ENCODE measurements at regions not wholly inside any gene's neighbourhood (a gene's known extent, or its start where the extent isn't known, plus 50 kb on each side); places are given as distances from the start of the nearest gene placed in this dataset.

- Histone ChIP-seq H3K36me3 (no peaks in the 10 kb centered on the region), H3K27ac (no peak overlapping the region), H3K9me3 (replicated peaks) (no peaks in the 10 kb centered on the region), H3K4me3 (no peak overlapping the region), H3K4me1 (no peaks in the 10 kb centered on the region), H3K27me3 (no peaks in the 10 kb centered on the region)
- DNase-seq = no peak
Measured at GRCh38 chr3:88671573-88671972, 435.8 kb upstream of the EPHA3 start.

- Histone ChIP-seq H3K27me3 (no peaks in the 10 kb centered on the region), H3K9me3 (replicated peaks) (no peaks in the 10 kb centered on the region), H3K36me3 (no peaks in the 10 kb centered on the region), H3K4me3 (no peak overlapping the region), H3K27ac (no peak overlapping the region), H3K4me1 (no peaks in the 10 kb centered on the region)
- no peak for DNase-seq
Measured at GRCh38 chr3:88677298-88677697, 430.1 kb upstream of the EPHA3 start.

GRCh38 chr3:88678747-88679146 is 428.7 kb upstream of the EPHA3 start:
- H3K36me3 ChIP-seq = no peaks in the 10 kb centered on the region
- no peak overlapping the region for H3K27ac ChIP-seq
- no peaks in the 10 kb centered on the region for H3K9me3 ChIP-seq (replicated peaks)
- no peaks in the 10 kb centered on the region for H3K4me1 ChIP-seq
- H3K4me3 ChIP-seq = no peak overlapping the region
- DNase-seq = no peak
- no peaks in the 10 kb centered on the region for H3K27me3 ChIP-seq

GRCh38 chr3:88690287-88690686 is 417.1 kb upstream of the EPHA3 start:
- DNase-seq = no peak
- no peaks in the 10 kb centered on the region for H3K27me3 ChIP-seq
- no peak overlapping the region for H3K27ac ChIP-seq
- H3K4me3 ChIP-seq = no peak overlapping the region
- no peaks in the 10 kb centered on the region for H3K4me1 ChIP-seq
- no peaks in the 10 kb centered on the region for H3K9me3 ChIP-seq (replicated peaks)
- H3K36me3 ChIP-seq = no peaks in the 10 kb centered on the region

GRCh38 chr3:88691081-88691480 is 416.3 kb upstream of the EPHA3 start:
- no peaks in the 10 kb centered on the region for H3K36me3 ChIP-seq
- DNase-seq = no peak

GRCh38 chr3:88703501-88704059 is 403.8 kb upstream of the EPHA3 start:
- DNase-seq = no peak
- no peaks in the 10 kb centered on the region for H3K36me3 ChIP-seq
- H3K9me3 ChIP-seq (replicated peaks) = no peaks in the 10 kb centered on the region
- H3K4me1 ChIP-seq = no peaks in the 10 kb centered on the region
- no peak overlapping the region for H3K4me3 ChIP-seq
- no peaks in the 10 kb centered on the region for H3K27me3 ChIP-seq
- H3K27ac ChIP-seq = no peak overlapping the region

More at GRCh38 chr3:88691081-88691480, 416.3 kb upstream of the EPHA3 start:
- H3K27me3 ChIP-seq = no peaks in the 10 kb centered on the region
- H3K27ac ChIP-seq = no peak overlapping the region
- H3K4me3 ChIP-seq = no peak overlapping the region
- H3K4me1 ChIP-seq = no peaks in the 10 kb centered on the region
- no peaks in the 10 kb centered on the region for H3K9me3 ChIP-seq (replicated peaks)

- H3K27ac ChIP-seq = no peak overlapping the region
- no peaks in the 10 kb centered on the region for H3K36me3 ChIP-seq
- no peaks in the 10 kb centered on the region for H3K27me3 ChIP-seq
- no peaks in the 10 kb centered on the region for H3K9me3 ChIP-seq (replicated peaks)
- no peak overlapping the region for H3K4me3 ChIP-seq
- no peaks in the 10 kb centered on the region for H3K4me1 ChIP-seq
- DNase-seq = no peak
Measured at GRCh38 chr3:88704338-88704737, 403.1 kb upstream of the EPHA3 start.

GRCh38 chr3:88707837-88708236 is 399.6 kb upstream of the EPHA3 start:
- Histone ChIP-seq H3K27me3 (no peaks in the 10 kb centered on the region), H3K36me3 (no peaks in the 10 kb centered on the region), H3K27ac (no peak overlapping the region), H3K4me3 (no peak overlapping the region), H3K4me1 (no peaks in the 10 kb centered on the region), H3K9me3 (replicated peaks) (no peaks in the 10 kb centered on the region)
- no peak for DNase-seq

- Histone ChIP-seq H3K4me1 (no peaks in the 10 kb centered on the region), H3K27ac (no peak overlapping the region), H3K27me3 (no peaks in the 10 kb centered on the region), H3K36me3 (no peaks in the 10 kb centered on the region), H3K4me3 (no peak overlapping the region), H3K9me3 (replicated peaks) (no peaks in the 10 kb centered on the region)
- DNase-seq = no peak
Measured at GRCh38 chr3:88712552-88712951, 394.9 kb upstream of the EPHA3 start.

- H3K4me3 ChIP-seq = no peak overlapping the region
- H3K4me1 ChIP-seq = no peaks in the 10 kb centered on the region
- H3K36me3 ChIP-seq = no peaks in the 10 kb centered on the region
- DNase-seq = no peak
- no peak overlapping the region for H3K27ac ChIP-seq
- no peaks in the 10 kb centered on the region for H3K27me3 ChIP-seq
- H3K9me3 ChIP-seq (replicated peaks) = no peaks in the 10 kb centered on the region
Measured at GRCh38 chr3:88713233-88713691, 394.2 kb upstream of the EPHA3 start.

GRCh38 chr3:88725440-88726165 is 381.8 kb upstream of the EPHA3 start:
- Histone ChIP-seq H3K27ac (no peak overlapping the region), H3K4me3 (no peak overlapping the region), H3K27me3 (no peaks in the 10 kb centered on the region), H3K36me3 (no peaks in the 10 kb centered on the region), H3K9me3 (replicated peaks) (no peaks in the 10 kb centered on the region), H3K4me1 (no peaks in the 10 kb centered on the region)
- no peak for DNase-seq

- H3K9me3 ChIP-seq (replicated peaks) = no peaks in the 10 kb centered on the region
Measured at GRCh38 chr3:88732186-88732585, 375.2 kb upstream of the EPHA3 start.

GRCh38 chr3:88742106-88742505 is 365.3 kb upstream of the EPHA3 start:
- H3K36me3 ChIP-seq = no peaks in the 10 kb centered on the region
- DNase-seq = no peak
- H3K4me1 ChIP-seq = no peaks in the 10 kb centered on the region
- no peak overlapping the region for H3K27ac ChIP-seq
- no peak overlapping the region for H3K4me3 ChIP-seq
- H3K27me3 ChIP-seq = no peaks in the 10 kb centered on the region
- H3K9me3 ChIP-seq (replicated peaks) = no peaks in the 10 kb centered on the region

More at GRCh38 chr3:88732186-88732585, 375.2 kb upstream of the EPHA3 start:
- Histone ChIP-seq H3K27ac (no peak overlapping the region), H3K4me1 (no peaks in the 10 kb centered on the region), H3K4me3 (no peak overlapping the region), H3K27me3 (0 out of 2 replicates have a peak, but pooled peaks cover 3% of the 10 kb centered on the region), H3K36me3 (no peaks in the 10 kb centered on the region)
- DNase-seq = no peak

GRCh38 chr3:88742674-88743507 is 364.5 kb upstream of the EPHA3 start:
- no peak overlapping the region for H3K4me3 ChIP-seq
- no peaks in the 10 kb centered on the region for H3K36me3 ChIP-seq
- H3K9me3 ChIP-seq (replicated peaks) = no peaks in the 10 kb centered on the region
- no peaks in the 10 kb centered on the region for H3K4me1 ChIP-seq
- no peak for DNase-seq
- H3K27ac ChIP-seq = no peak overlapping the region
- no peaks in the 10 kb centered on the region for H3K27me3 ChIP-seq

- Histone ChIP-seq H3K36me3 (no peaks in the 10 kb centered on the region), H3K4me1 (no peaks in the 10 kb centered on the region), H3K9me3 (replicated peaks) (no peaks in the 10 kb centered on the region), H3K27ac (no peak overlapping the region), H3K4me3 (no peak overlapping the region), H3K27me3 (no peaks in the 10 kb centered on the region)
- no peak for DNase-seq
Measured at GRCh38 chr3:88744896-88745295, 362.5 kb upstream of the EPHA3 start.
